Kidney glomerular epithelial cell (primary cell): ENCODE measurements at regions not wholly inside any gene's neighbourhood (a gene's known extent, or its start where the extent isn't known, plus 50 kb on each side); places are given as distances from the start of the nearest gene placed in this dataset.
"Not testable (repeated sequence)": the region's sequence is repeated elsewhere in the genome, so short reads cannot be mapped to it uniquely, and the experiment has no call there.

Experiments
- DNase-seq: peaks from one replicate; lab custom pipeline; 2025; lab: John Stamatoyannopoulos, UW

GRCh38 chr5:126234563-126235195 is 188.5 kb upstream of the GRAMD2B start:
- DNase-seq, result peak; percentile 78

DNA sequence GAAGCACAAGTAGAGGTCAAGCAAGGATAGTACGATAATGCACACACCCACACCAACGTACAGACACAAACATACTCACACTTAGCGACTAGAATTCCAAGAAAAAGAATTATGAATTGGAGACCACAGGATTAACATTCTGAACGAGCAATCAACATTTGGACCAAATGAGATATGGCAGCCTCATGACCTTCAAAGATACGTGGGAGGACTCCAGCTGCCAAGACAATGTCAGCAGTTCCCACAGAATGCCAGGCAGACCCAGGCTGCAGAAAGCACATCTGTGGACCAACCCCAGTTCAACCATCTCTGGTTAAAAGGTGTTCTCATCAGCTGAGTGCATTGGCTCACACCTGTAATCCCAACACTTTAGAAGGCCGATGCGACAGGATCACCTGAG is 187.6 kb upstream of the GRAMD2B start:
- DNase-seq, result no peak

GRCh38 chr5:126236994-126237393 is 186.2 kb upstream of the GRAMD2B start:
- DNase-seq, result no peak

DNA sequence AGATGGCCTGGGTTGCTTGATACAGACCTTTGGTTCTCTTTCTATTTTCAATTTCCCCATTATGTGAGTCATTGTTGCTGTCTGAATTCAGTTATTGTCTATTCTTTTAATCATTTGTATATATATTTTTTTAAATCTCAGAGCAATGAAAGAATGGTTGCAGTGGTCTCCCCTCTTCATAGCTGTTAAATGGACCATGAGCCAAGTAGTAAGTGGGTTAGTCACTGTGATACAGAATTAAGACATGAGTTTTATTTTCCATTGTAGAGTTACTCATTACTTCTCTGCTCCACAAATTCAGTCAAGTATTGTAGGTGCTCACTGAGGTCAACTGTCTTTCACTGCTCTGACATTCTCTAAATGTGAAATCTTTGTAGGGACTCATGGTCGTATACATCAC is 174.6 kb upstream of the GRAMD2B start:
- DNase-seq, result peak; percentile 98

DNA sequence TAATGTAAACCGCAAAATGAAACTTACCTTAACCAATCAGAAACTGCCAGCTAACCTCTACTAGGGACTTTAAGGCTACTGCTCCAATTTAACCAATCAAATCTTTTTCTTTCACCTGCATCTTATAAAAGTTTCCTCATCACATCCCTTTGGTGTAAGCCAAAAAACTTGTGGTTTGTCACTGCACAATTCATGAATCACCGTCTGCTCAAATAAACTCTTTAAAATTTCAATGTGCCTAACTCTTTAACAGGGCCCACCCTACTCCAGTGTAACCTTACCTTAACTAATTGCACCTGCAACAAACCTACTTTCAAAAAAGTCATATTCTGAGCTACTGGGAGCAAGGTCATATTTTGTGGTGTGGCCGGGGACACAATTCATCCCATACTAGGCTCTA is 172.2 kb upstream of the GRAMD2B start:
- DNase-seq, result no peak

DNA sequence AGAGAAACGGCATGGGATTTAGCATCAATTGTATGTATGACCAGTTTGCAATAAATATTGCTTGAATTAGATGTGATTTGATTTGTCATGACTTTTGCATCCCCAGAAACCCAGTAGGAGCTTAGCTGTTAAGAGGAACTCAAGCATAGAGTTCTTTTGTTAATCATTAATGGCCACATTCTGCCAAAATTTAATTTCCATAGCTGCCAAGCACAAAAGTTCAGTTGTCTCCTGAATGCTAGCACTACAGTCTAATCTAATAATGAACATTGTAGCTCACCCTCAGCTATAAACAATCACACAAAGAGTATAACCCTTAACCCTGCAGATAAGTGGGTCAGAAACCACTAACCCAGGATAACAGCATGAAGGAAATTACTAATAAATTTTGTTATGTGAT is 169.8 kb upstream of the GRAMD2B start:
- peak; percentile 62 for DNase-seq

DNA sequence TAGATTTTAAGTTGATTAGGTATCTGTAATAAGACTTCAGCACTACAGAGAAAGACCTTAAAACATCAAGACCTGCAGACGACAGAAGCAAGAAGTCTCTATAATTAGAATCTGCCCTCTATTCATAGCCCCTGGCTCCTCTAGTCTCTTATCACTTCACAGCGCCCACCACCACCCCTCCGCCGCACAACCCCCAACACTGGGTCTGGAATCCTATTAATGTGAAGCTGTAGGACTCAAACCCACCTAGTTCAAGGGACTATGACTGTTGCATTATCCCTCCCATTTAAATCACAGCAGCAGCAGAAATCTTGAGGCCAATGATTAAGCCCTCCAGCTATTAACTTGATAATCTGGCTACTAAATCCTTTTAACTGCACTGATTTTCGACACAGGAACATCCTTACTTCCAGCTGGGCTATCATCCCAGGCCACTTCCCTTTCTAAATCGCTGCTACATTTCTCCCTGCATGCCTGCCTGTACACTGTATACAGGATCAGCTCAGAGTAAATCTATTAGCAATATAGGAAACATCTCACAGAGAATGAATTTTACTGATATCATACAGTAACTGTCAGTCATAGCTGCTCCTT is 159.5 kb upstream of the GRAMD2B start:
- no peak for DNase-seq

DNA sequence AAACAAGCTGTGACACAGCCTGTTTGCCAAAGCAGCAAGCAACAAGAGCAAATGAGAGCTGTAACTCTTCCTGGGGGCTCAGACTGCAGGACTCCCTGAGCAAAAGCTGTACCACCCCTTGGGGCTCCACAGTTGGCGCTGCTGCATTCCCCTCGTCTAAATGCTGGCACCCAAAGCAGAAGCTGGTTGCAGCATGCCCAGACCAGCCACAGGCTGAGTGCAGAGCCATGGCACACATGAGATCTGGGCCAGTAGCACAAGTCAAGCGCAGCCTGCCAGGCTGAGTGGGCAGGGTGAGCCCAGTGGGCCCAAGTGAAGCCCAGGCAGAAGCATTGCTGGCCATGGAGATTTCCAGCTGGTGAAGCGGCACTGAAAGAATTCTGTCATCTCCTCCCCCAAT is 157.3 kb upstream of the GRAMD2B start:
- DNase-seq, result no peak

DNA sequence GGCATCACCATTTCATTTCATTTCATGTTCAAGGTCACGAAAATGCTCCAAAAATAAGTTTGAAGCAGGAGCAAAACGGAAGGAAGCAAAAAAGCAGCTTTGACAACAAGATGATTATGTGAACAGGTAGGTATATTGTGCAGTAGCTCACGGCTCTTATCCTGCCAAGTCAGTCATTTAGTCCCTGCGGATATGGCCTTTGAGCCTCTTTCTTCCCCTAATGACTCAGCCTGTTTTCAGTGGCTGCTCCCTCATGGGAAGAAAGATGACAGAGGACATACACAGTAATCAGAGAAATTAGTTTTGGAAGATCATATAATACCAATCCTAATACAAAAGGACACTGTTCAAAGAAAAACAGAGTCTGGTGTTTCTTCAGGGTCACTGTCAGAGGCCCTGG is 155.8 kb upstream of the GRAMD2B start:
- no peak for DNase-seq

GRCh38 chr5:126268697-126269315 is 154.4 kb upstream of the GRAMD2B start:
- DNase-seq, result no peak

DNA sequence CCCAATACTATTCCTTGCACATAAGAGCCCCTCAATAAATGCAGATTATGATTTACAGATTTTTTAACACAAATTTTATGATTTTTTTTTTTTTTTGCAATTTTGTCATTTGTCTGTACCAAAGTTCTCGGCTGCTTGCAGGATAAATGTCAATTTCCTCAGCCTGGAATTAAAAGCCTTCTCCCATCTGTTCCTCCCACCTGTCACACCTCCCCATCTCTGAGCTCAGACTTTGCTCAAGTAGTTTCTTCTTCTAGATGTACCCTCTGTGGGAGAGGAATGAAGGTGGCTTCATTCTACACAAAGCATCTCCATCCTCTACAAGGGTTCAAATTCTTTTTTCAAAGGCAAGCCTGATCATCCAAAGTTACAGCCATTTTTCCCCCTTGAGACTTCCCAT is 153.7 kb upstream of the GRAMD2B start:
- DNase-seq, result no peak

DNA sequence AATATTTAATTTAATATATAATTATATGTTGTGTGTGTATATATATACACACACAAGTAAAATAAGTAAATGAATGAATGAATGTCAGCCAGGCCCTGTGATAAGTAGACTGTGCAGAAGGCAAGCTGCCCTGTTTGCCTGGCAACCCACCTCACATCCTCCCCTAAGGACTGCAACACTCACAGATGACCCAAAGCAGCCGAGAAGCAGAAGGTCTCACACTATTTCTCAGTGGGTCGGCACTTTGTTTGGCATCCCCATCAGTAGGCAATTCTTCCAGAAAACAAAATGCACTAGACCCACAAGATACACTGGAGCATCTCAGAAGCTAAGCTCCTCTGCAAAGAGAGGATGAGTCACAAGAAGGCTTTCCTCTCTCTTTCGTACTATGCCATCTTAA is 152.1 kb upstream of the GRAMD2B start:
- no peak for DNase-seq

- DNase-seq, result no peak
These were observed 149.0 kb upstream of the GRAMD2B start for GRCh38 chr5:126274076-126274762.

DNA sequence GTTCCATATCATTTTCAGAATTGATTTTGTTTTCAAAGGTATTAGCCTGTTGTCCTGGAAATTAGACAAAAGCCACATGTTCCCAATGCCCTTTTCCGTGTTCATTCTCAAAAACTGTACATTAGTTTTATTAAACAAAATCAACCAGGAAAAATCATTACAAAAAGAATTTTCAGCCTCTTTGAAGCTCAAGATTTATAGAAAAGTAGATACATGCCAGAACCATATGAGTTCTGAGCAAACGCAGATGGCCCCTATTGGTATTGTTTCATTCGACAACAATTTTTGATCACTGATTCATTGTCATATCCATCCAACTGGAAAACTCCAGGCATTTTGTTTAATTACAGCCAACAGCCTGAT is 148.5 kb upstream of the GRAMD2B start:
- no peak for DNase-seq

DNA sequence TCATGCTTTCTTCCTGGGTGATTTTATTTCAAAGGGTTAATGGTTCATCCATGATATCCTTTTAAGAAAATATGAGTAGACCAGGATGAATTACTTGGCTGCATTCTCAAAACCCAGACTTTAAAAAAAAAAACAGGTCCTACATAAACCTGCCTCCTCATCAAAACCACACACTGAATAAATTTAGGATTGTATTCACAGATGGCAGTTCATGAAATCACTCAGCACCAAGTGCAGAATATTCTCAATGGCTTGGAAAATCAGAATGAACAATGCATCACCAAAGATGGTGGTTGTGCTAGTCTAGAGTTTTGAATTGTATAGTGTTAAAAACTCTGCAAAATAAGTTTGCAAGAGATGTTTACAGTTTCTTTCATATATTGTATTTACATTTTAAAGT is 145.4 kb upstream of the GRAMD2B start:
- no peak for DNase-seq

DNA sequence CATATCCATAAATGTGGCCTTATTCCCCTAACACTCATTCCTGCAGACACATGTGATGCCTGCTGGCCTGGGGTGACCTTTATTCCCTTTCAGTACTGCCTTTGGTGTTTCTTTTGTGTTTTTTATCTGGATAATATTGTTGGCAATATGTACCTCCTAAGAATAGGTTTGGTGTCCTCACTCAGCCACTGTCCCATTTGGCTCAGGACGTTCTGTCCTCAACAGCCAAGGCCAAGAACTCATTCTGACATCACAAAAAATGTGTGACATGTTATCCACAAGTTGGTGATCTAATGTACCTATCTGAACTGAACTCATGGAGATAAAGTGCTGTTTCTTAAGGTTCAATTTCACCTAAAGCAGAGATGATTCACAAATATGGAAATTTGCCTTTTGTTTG is 142.9 kb upstream of the GRAMD2B start:
- DNase-seq, result no peak

- DNase-seq, result no peak
These were observed 142.4 kb upstream of the GRAMD2B start for GRCh38 chr5:126280846-126281245.

DNA sequence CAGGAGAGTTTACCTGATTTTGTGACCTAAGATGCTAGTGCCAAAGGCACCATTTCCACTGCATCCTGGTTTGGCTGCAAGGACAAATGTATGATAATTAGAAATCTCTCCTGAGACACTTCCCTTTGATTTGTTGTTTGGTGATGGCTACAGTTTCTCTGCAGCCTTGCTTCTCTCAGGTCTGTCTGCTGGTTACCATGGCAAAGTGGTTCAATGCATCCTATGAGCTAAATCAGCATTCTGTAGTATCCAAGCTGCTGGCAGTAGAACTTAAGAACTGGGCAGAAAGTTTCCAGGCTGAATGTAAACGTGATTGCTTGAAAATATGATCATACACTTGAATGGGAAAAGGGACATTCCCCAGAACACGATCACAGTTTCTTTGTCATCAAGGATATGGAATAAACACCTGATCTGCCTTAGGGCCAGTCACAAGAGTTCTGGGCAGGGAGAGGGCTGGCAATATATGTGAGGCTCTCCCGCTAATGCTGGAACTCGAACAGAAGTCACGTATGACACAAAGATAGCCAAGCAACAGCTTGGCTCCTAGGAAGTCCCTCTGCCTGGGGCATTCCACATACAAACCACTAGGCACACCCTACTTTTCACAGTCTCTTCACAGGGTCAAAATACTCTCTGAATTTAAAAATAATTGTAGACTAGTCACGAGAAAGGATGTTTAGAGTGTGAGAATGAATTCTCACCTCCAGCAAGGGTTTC is 138.1 kb upstream of the GRAMD2B start:
- no peak for DNase-seq

- DNase-seq, result not testable (repeated sequence)
These were observed 127.1 kb upstream of the GRAMD2B start for GRCh38 chr5:126296121-126296520.

GRCh38 chr5:126300293-126300692 is 122.9 kb upstream of the GRAMD2B start:
- DNase-seq, result no peak

GRCh38 chr5:126301056-126301455 is 122.2 kb upstream of the GRAMD2B start:
- no peak for DNase-seq

DNA sequence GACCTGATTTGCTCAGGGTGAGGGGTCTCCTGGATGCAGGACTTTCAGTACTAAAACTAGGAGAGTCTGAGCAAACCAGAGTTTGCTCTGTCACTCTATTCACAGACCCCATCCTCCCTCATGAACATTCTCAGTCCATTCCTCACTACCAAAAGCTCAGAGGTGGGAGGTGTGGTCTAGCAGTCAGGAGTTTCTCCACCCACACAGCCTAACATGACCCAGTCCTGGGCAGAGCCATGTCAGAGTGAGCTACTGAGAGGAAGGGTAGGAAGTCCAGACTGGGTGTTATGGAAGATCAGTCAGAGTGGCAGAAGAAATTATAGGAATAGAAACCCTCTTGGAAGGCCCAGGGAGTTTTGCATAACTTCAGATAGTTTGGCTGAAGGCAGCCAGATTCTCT is 113.3 kb upstream of the GRAMD2B start:
- DNase-seq, result no peak

DNA sequence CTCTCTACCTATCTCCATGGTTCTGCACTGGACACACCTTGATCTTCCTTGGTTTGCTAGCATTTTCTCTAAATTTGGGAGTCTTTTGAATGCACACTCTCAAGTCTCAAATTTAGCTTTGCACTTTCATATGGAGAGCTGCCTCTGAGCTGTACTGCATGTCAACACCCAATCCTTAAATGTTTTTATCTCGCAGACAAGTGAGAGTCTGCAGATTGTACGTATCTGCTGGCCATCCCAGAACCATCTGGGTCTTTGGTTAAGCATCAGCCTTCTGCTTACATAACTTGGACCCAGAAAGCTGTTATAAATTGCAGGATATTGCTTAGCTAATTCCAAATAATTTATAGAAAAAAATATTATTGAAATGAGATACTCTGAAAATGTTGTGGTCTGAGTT is 111.4 kb upstream of the GRAMD2B start:
- no peak for DNase-seq
